IMR-90 (cell line): ENCODE measurements at regions not wholly inside any gene's neighbourhood (a gene's known extent, or its start where the extent isn't known, plus 50 kb on each side); places are given as distances from the start of the nearest gene placed in this dataset.

Source experiments
- ATAC-seq: fragments of 200-7000 bp; cut with Tn5 transposase; 2 replicates; pipeline ENCODE4 v1.9.1; 2020; ENCODE audit warnings: low read depth, mild to moderate bottlenecking, moderate library complexity
- BruUV-seq: library from RNA; stranded (reverse); fragments of 400-500 nt; replicated peaks from 2 replicates; lab custom pipeline; 2021; lab: Mats Ljungman, UMichigan
- CTCF ChIA-PET: fragments of 300-600 bp; formaldehyde crosslinking; extraction: SDS; loops from one replicate; lab custom pipeline; 2021; ENCODE audit warnings: antibody characterized with exemption; lab: Yijun Ruan, JAX
- POLR2A ChIA-PET: fragments of 300-600 bp; sonication (Branson Sonifier 250); formaldehyde crosslinking; loops from one replicate; lab custom pipeline; 2022; ENCODE audit warnings: antibody characterized with exemption; ENCODE audit not compliant: unreplicated experiment; lab: Charles Lee
- DNase-seq: peaks from one replicate; pipeline ENCODE4 v3.0.0; 2013
- H2AFZ ChIP-seq: replicated peaks from 2 replicates; pipeline ENCODE3; 2013; ENCODE audit warnings: low read length, mild to moderate bottlenecking; ENCODE audit not compliant: poor library complexity
- H2AK5ac ChIP-seq: 2 replicates; pipeline ENCODE4 v1.6.1; 2013; ENCODE audit warnings: low read depth, low read length, inconsistent platforms
- H2AK9ac ChIP-seq: replicated peaks from 2 replicates; pipeline ENCODE3; 2013; ENCODE audit warnings: mild to moderate bottlenecking, low read depth, low read length, moderate library complexity; ENCODE audit not compliant: poor library complexity
- H2BK120ac ChIP-seq: 2 replicates; pipeline ENCODE4 v1.6.1; 2013; ENCODE audit warnings: low read depth, low read length, inconsistent platforms
- H2BK15ac ChIP-seq: 3 replicates; pipeline ENCODE4 v1.6.1; 2013; ENCODE audit warnings: low read depth, low read length, inconsistent platforms
- H2BK20ac ChIP-seq: 2 replicates; pipeline ENCODE4 v1.6.1; 2013; ENCODE audit warnings: low read depth, mild to moderate bottlenecking, inconsistent platforms, low read length, moderate library complexity
- H2BK5ac ChIP-seq: 2 replicates; pipeline ENCODE4 v1.6.1; 2013; ENCODE audit warnings: mild to moderate bottlenecking, low read depth, low read length, inconsistent platforms; ENCODE audit not compliant: poor library complexity, severe bottlenecking
- H3K14ac ChIP-seq: replicated peaks from 2 replicates; pipeline ENCODE4 v1.6.1; 2013; ENCODE audit warnings: low read depth, low read length, inconsistent platforms
- H3K18ac ChIP-seq: 2 replicates; pipeline ENCODE4 v1.6.1; 2013; ENCODE audit warnings: low read depth, low read length, control low read depth
- H3K23ac ChIP-seq: 2 replicates; pipeline ENCODE4 v1.6.1; 2013; ENCODE audit warnings: low read depth, low read length, inconsistent platforms
- H3K27ac ChIP-seq: 2 replicates; pipeline ENCODE4 v1.5.1; 2013; ENCODE audit warnings: mild to moderate bottlenecking, control low read depth, low read length; ENCODE audit not compliant: insufficient read depth
- H3K27me3 ChIP-seq: 2 replicates; pipeline ENCODE4 v1.6.1; 2013; ENCODE audit warnings: low read length; ENCODE audit not compliant: control insufficient read depth, insufficient read depth
- H3K36me3 ChIP-seq: 2 replicates; pipeline ENCODE4 v1.6.1; 2013; ENCODE audit warnings: low read length, mixed read lengths; ENCODE audit not compliant: control insufficient read depth, insufficient read depth
- H3K4ac ChIP-seq: 2 replicates; pipeline ENCODE4 v1.6.1; 2013; ENCODE audit warnings: low read depth, low read length, inconsistent platforms
- H3K4me1 ChIP-seq: 2 replicates; pipeline ENCODE4 v1.6.1; 2013; ENCODE audit warnings: low read length, mixed read lengths; ENCODE audit not compliant: control insufficient read depth, insufficient read depth
- H3K4me2 ChIP-seq: 2 replicates; pipeline ENCODE4 v1.6.1; 2013; ENCODE audit warnings: low read depth, mild to moderate bottlenecking, control low read depth, low read length, moderate library complexity
- H3K4me3 ChIP-seq: 2 replicates; pipeline ENCODE4 v1.5.1; 2013; ENCODE audit warnings: low read depth, mild to moderate bottlenecking, control low read depth, low read length, moderate library complexity; ENCODE audit not compliant: insufficient read depth
- H3K56ac ChIP-seq: 2 replicates; pipeline ENCODE4 v1.6.1; 2013; ENCODE audit warnings: low read length, inconsistent platforms; ENCODE audit not compliant: insufficient read depth; ENCODE audit errors: extremely low read depth
- H3K79me1 ChIP-seq, 2 experiments: 2 replicates each; pipeline ENCODE4 v1.6.1; 2013; ENCODE audit warnings: low read length in 2 of 2, inconsistent platforms in 1 of 2, low read depth in 1 of 2
- H3K9ac ChIP-seq: 2 replicates; pipeline ENCODE4 v1.6.1; 2013; ENCODE audit warnings: low read depth, low read length, control low read depth
- H3K9me1 ChIP-seq: 2 replicates; pipeline ENCODE4 v1.6.1; 2013; ENCODE audit warnings: low read length, inconsistent platforms; ENCODE audit not compliant: insufficient read depth
- H3K9me3 ChIP-seq: 2 replicates; pipeline ENCODE4 v1.6.1; 2013; ENCODE audit warnings: low read length; ENCODE audit not compliant: control insufficient read depth, insufficient read depth
- H4K20me1 ChIP-seq: 2 replicates; pipeline ENCODE4 v1.6.1; 2013; ENCODE audit warnings: low read length, inconsistent platforms; ENCODE audit not compliant: insufficient read depth
- H4K5ac ChIP-seq: 2 replicates; pipeline ENCODE4 v1.6.1; 2013; ENCODE audit warnings: mild to moderate bottlenecking, low read depth, low read length, control low read depth
- H4K8ac ChIP-seq, 2 experiments: 2 replicates each; pipeline ENCODE4 v1.6.1; 2013; ENCODE audit warnings: low read depth in 2 of 2, low read length in 2 of 2, control low read depth in 1 of 2, inconsistent platforms in 1 of 2
- H4K91ac ChIP-seq: 2 replicates; pipeline ENCODE4 v1.6.1; 2013; ENCODE audit warnings: low read depth, low read length, inconsistent platforms; ENCODE audit not compliant: insufficient read depth
- BHLHE40 ChIP-seq: fragments of 150-350 bp; IDR thresholded peaks from 2 replicates; pipeline ENCODE4 v1.6.1; 2016; ENCODE audit warnings: mild to moderate bottlenecking, low read depth, low read length
- CEBPB ChIP-seq: IDR thresholded peaks from 2 replicates; pipeline ENCODE4 v1.6.1; 2012; ENCODE audit warnings: low read depth, low read length, improper control_type of control experiment
- CHD1 ChIP-seq: IDR thresholded peaks from 2 replicates; pipeline ENCODE4 v1.6.1; 2012; ENCODE audit warnings: low read depth, low read length, improper control_type of control experiment
- CTCF ChIP-seq: conservative IDR thresholded peaks from 2 replicates; pipeline ENCODE4 v1.5.1; 2012; ENCODE audit warnings: mild to moderate bottlenecking, low read depth, low read length, improper control_type of control experiment
- ELK1 ChIP-seq: fragments of 150-350 bp; IDR thresholded peaks from 2 replicates; pipeline ENCODE4 v1.6.1; 2016; ENCODE audit warnings: low read depth, mild to moderate bottlenecking, low read length, moderate library complexity, borderline replicate concordance
- FOS ChIP-seq: fragments of 150-350 bp; IDR thresholded peaks from 2 replicates; pipeline ENCODE4 v1.6.1; 2016; ENCODE audit warnings: low read depth, low read length
- MAFK ChIP-seq: IDR thresholded peaks from 2 replicates; pipeline ENCODE4 v1.6.1; 2012; ENCODE audit warnings: low read depth, low read length, improper control_type of control experiment
- MAZ ChIP-seq: IDR thresholded peaks from 2 replicates; pipeline ENCODE4 v1.6.1; 2012; ENCODE audit warnings: low read depth, mild to moderate bottlenecking, low read length, improper control_type of control experiment, moderate library complexity, borderline replicate concordance
- MXI1 ChIP-seq: IDR thresholded peaks from 2 replicates; pipeline ENCODE4 v1.6.1; 2012; ENCODE audit warnings: low read depth, mild to moderate bottlenecking, low read length, moderate library complexity, borderline replicate concordance
- NFE2L2 ChIP-seq: fragments of 150-350 bp; IDR thresholded peaks from 2 replicates; pipeline ENCODE4 v1.6.1; 2016; ENCODE audit warnings: low read depth, mild to moderate bottlenecking, low read length
- POLR2A ChIP-seq: IDR thresholded peaks from 2 replicates; pipeline ENCODE4 v1.6.1; 2012; ENCODE audit warnings: mild to moderate bottlenecking, low read depth, low read length
- RAD21 ChIP-seq: IDR thresholded peaks from 2 replicates; pipeline ENCODE4 v1.6.1; 2012; ENCODE audit warnings: low read length, improper control_type of control experiment
- RCOR1 ChIP-seq: IDR thresholded peaks from 2 replicates; pipeline ENCODE4 v1.6.1; 2012; ENCODE audit warnings: mild to moderate bottlenecking, low read length, improper control_type of control experiment; ENCODE audit not compliant: insufficient replicate concordance
- RFX5 ChIP-seq: IDR thresholded peaks from 2 replicates; pipeline ENCODE4 v1.8.0; 2012; ENCODE audit warnings: low read depth, mild to moderate bottlenecking, low read length, moderate library complexity
- USF2 ChIP-seq: fragments of 150-350 bp; IDR thresholded peaks from 2 replicates; pipeline ENCODE4 v1.6.1; 2017; ENCODE audit warnings: mild to moderate bottlenecking, antibody characterized with exemption, low read length, low read depth
- WGBS, 2 experiments: methylation state at CpG; one replicate each; pipeline versions ENCODE4 v1.1.5 to v1.1.7; 2013; ENCODE audit warnings: missing lambda C conversion rate in 2 of 2; ENCODE audit not compliant: insufficient read length in 1 of 2; ENCODE audit errors: extremely low coverage in 2 of 2; 5-methylcytosine and 5-hydroxymethylcytosine counted together
- dilution Hi-C: fragments of 300-500 bp; cut with HindIII; formaldehyde crosslinking; loops from one replicate; pipeline ENCODE4 v1.14.3; 2018; ENCODE audit warnings: low sequenced_read_pairs; ENCODE audit not compliant: unreplicated experiment
- in situ Hi-C: fragments of 300-500 bp; cut with MboI; formaldehyde crosslinking; loops from 3 replicates; pipeline ENCODE4 v1.14.3; 2019; ENCODE audit warnings: low sequenced_read_pairs, inconsistent platforms, mixed read lengths
- intact Hi-C: fragments of 100-400 bp; cut with micrococcal nuclease; formaldehyde crosslinking; loops from 2 replicates; pipeline ENCODE4 v1.10.0; 2022

- Histone ChIP-seq H3K23ac (no peak overlapping the region), H3K27me3 (no peaks in the 10 kb centered on the region), H3K27ac (no peak overlapping the region), H3K9me1 (no peaks in the 10 kb centered on the region), H3K4me2 (no peak overlapping the region), H3K56ac (no peak overlapping the region), H2AK5ac (no peak overlapping the region), H3K36me3 (no peaks in the 10 kb centered on the region), H3K4me1 (no peaks in the 10 kb centered on the region), H2BK5ac (no peak overlapping the region), H4K8ac (no peak overlapping the region), H2AFZ (no peak overlapping the region), H2BK15ac (no peak overlapping the region), H4K20me1 (no peaks in the 10 kb centered on the region), H2BK120ac (no peak overlapping the region), H3K14ac (no peak overlapping the region), H3K9ac (no peak overlapping the region), H4K5ac (no peak overlapping the region), H3K79me1 (no peaks in the 10 kb centered on the region), H3K4me3 (no peak overlapping the region), H3K18ac (no peak overlapping the region), H3K4ac (no peak overlapping the region), H2BK20ac (no peak overlapping the region), H4K91ac (no peak overlapping the region), H2AK9ac (no peak overlapping the region), H3K9me3 (no peaks in the 10 kb centered on the region)
- intact Hi-C loops = no loop called here
- DNase-seq = no peak
- CTCF ChIA-PET = no interaction called here
- WGBS, 2 experiments = no CpG with 5 or more reads among the region's 1 CpG
- ATAC-seq = no peak
- in situ Hi-C loops = no loop called here
- POLR2A ChIA-PET = no interaction called here
- TF ChIP-seq BHLHE40 (no peak), MAZ (no peak), MXI1 (no peak), POLR2A (no peak), FOS (no peak), CEBPB (no peak), RCOR1 (no peak), USF2 (no peak), ELK1 (no peak), NFE2L2 (no peak), MAFK (no peak), RAD21 (no peak), CHD1 (no peak), CTCF (no peak), RFX5 (no peak)
- dilution Hi-C loops = no loop called here
- BruUV-seq = no TSS peak
Observed at GRCh38 chr11:21710809-21711208, 482.1 kb upstream of the ANO5 start.
